Keratinocyte (primary cell): ENCODE measurements at regions not wholly inside any gene's neighbourhood (a gene's known extent, or its start where the extent isn't known, plus 50 kb on each side); places are given as distances from the start of the nearest gene placed in this dataset.

Experiments used
- CTCF ChIP-seq, 3 experiments: IDR thresholded peaks in 1 of 3; conservative IDR thresholded peaks in 1 of 3; optimal IDR thresholded peaks in 1 of 3; 2 replicates in 2 of 3; 3 replicates in 1 of 3; pipeline versions ENCODE3 to v1.5.1; 2011; ENCODE audit warnings: low read length in 3 of 3, mild to moderate bottlenecking in 3 of 3, moderate library complexity in 2 of 3, control low read depth in 1 of 3, inconsistent platforms in 1 of 3; ENCODE audit not compliant: insufficient read depth in 2 of 3; ENCODE audit errors: extremely low read depth in 1 of 3
- EZH2 ChIP-seq: IDR thresholded peaks from one replicate; pipeline ENCODE4 v1.6.1; 2012; ENCODE audit warnings: inconsistent platforms, mild to moderate bottlenecking, low read length, moderate library complexity

GRCh38 chr5:27830546-27830945 lies 792.2 kb upstream of the CDH9 start:
- TF ChIP-seq CTCF (optimal IDR thresholded peaks at IDR 0.05 in 1 of 3, IDR thresholded peaks at IDR 0.05 in 1 of 3, conservative IDR thresholded peaks at IDR 0.05 in 1 of 3; ENCODE audit: extremely low read depth in 1 of 3, insufficient read depth in 2 of 3, low read length in 3 of 3) (no peak), EZH2 (no peak)
